ENCODE measurements at regions not wholly inside any gene's neighbourhood (a gene's known extent, or its start where the extent isn't known, plus 50 kb on each side); places are given as distances from the start of the nearest gene placed in this dataset.

DNA sequence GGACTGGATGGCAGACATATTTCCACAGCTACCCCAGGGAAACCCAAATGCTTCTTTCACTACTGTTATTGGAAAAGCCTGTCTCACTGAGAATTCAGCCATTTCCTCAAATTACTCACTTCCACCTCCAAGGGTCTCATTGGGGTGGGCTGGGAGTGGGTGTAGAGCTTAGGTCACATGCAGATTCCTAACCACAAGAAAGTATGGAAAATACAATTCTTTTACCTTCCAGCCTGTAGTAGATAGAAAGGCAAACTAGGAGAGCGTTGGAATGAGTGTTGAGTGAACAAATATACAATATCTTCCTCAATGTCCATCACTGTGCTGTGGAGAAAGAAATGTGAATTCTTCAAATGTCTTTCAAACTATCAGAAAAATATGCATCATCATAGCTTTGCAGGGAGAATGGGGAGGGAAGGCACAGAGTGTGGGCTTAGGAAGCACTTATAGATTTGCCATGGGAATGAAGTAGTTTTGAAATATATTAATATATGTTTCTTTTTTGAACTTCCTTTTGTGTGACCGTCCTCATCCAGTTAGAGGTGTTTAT, 245.3 kb upstream of the JADE1 start:
- TF ChIP-seq, protein P1, sequence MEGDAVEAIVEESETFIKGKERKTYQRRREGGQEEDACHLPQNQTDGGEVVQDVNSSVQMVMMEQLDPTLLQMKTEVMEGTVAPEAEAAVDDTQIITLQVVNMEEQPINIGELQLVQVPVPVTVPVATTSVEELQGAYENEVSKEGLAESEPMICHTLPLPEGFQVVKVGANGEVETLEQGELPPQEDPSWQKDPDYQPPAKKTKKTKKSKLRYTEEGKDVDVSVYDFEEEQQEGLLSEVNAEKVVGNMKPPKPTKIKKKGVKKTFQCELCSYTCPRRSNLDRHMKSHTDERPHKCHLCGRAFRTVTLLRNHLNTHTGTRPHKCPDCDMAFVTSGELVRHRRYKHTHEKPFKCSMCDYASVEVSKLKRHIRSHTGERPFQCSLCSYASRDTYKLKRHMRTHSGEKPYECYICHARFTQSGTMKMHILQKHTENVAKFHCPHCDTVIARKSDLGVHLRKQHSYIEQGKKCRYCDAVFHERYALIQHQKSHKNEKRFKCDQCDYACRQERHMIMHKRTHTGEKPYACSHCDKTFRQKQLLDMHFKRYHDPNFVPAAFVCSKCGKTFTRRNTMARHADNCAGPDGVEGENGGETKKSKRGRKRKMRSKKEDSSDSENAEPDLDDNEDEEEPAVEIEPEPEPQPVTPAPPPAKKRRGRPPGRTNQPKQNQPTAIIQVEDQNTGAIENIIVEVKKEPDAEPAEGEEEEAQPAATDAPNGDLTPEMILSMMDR (IDR thresholded peaks at IDR 0.05; ENCODE audit: low read depth, low read length), result no peak
- DNase-seq (ENCODE audit: extremely low read depth, low read depth), result no peak

DNA sequence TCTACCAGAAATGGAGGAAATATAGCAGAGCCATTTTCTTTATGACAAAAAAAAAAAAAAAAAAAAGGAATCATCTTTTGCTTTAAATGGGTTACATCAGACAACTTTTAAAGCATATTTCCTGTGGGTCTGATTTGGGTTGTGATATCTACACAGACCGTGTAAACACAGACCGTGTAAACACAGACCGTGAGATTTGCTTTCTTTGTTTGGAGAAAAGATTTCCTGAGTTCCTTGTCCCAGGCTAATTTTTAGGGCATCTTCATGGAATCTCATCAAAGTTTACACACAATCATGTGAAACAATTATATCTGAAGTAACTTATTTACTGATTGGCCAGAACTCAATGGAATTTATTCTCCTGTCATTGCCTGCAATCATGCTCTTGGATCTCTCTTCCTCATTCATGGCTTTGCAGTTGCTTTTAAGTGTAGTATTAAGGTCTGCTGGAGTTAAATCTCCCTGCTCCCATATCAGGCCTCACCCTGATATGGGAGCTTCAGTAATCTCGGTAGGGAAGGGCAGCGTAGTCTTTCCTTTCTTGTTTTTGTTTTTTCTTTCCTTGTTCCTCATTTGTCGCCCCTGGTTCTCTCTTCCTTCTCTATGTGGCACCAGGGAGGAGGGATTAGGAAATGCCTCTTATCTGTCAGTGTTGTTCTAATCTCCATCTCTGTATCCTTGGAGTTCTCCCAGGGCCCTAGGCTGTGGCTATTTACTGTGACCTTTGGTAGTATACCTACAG, 248.6 kb upstream of the JADE1 start:
- TF ChIP-seq, protein P1 (IDR thresholded peaks at IDR 0.05; ENCODE audit: low read depth, low read length), result no peak
- DNase-seq (ENCODE audit: extremely low read depth, low read depth), result peak; percentile 56

DNA sequence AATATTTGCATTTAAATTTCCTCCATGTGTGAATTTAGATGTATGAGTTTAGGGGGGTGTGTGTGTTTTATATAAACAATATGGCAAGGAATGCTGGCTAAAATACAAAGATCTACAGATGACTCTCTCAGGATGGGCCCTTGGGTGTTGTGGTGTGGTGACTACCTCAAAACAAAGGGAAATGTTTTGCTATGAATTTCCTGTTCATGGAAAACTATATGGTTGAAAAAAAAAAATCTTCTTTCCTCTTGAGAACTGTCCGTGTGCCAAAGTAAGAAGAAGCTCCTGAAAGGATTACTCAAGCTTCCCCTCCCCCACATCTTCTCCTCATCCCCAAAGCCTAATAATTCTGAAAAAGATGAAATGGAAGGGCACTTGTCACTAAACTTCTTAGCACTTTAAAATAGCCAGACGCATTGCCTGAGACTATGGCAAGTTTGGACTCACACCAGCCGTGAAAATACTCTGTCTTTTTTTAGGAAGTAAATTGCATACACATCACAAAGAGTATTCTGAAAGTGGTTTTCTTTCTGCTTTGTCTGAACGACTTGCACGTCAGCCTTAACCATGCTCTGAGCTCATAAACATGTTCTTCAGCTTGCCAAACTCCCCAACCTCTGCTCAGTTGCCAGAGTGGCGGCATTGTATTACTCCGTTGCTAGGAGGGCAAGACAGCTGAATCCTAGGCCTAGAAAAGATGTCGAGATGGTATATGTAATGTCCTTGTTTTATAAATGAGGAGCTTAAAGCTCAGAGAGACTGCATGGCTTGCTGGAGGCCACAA, 250.4 kb upstream of the JADE1 start:
- no peak for DNase-seq (ENCODE audit: extremely low read depth, low read depth)
- TF ChIP-seq, protein P1 (IDR thresholded peaks at IDR 0.05; ENCODE audit: low read depth, low read length), result no peak

DNA sequence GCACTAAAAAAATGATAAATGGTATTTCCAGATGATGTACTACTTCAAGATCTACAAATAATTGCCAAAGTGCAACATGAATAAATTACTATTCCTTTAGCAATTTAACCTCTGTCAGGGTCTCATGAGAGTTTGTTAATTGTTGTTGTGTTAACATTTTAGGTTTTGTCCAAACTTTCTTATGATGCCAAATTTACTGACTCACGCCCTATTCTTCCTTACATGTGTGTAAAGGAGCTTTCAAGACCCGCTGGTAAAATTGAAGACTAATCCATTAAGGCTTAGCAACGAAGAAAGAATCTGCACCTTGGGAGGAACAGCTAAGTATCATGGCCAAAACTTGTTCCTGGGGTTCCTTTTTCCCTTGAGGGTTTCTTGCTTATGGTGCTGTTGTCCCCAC, 252.7 kb upstream of the JADE1 start:
- DNase-seq (ENCODE audit: extremely low read depth, low read depth), result no peak
- TF ChIP-seq, protein P1 (IDR thresholded peaks at IDR 0.05; ENCODE audit: low read depth, low read length), result no peak

DNA sequence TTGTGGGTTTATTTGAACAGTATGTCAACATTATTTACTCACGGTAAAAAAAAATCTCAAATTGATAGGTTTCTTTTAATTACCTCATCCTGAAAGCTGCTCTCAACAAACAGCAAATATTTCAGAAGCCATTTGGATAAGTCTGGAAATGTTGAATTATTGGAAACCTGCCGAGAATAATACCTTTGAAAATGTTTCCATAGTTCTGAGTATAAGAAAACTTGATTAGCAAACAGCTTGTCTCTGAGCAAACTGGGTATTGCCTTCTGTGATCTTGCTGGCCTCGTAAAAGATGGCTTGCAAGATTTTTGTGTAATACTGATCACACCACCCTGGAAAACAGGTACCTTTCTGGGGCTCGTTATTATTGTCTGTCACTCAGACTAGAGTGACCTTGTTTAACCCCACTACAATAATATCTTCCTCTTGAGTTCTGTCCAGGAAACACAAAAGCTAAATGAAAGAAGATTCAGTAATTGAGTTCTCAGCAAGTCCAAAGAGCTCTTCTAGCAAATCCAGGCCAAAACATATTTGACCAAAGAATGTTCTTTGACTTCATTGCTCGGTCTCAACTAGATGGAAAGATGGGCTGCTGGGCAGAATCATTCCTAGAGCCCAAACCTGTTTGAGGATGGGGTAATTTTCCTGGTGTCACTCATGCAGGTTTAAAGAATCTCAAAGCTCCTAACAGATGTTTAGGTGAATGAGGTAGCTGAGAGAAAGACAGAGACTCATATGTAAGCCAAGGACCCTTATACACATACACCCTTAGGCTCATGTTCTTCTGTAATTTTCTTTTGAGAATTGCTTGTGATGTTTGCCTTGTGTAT, 255.6 kb upstream of the JADE1 start:
- TF ChIP-seq, protein P1 (IDR thresholded peaks at IDR 0.05; ENCODE audit: low read depth, low read length), result no peak

DNA sequence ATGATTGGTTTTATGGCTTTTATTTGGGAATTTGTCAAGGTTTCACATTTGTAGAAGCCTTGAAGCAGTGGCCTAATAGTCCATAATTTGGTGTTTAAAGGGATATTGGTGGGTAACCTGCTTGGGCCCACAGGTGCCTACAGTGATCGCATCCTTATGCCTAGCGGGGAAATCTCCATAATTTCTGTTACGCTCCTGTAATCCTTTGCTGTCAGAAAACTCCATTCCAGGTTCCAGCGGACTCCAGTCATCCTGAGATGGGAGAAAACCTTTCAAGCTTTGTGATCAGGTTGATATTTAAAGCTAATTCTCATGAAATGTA, 257.0 kb upstream of the JADE1 start:
- no peak for DNase-seq (ENCODE audit: extremely low read depth, low read depth)
- TF ChIP-seq, protein P1 (IDR thresholded peaks at IDR 0.05; ENCODE audit: low read depth, low read length), result no peak

More for the DNA sequence above, 255.6 kb upstream of the JADE1 start:
- peak; percentile 85 for DNase-seq (ENCODE audit: extremely low read depth, low read depth)

All from AG09319 (cell line).